Neural progenitor cell (in vitro differentiated cells): ENCODE measurements at regions not wholly inside any gene's neighbourhood (a gene's known extent, or its start where the extent isn't known, plus 50 kb on each side); places are given as distances from the start of the nearest gene placed in this dataset.

Experiments used
- DNase-seq: peaks from one replicate; pipeline ENCODE4 v3.0.0-alpha.2; 2016; ENCODE audit warnings: low spot score
- H2AFZ ChIP-seq: fragments of 200-600 bp; sonication (generic); replicated peaks from 2 replicates; pipeline ENCODE4 v1.6.1; 2016; ENCODE audit warnings: antibody characterized with exemption
- H3F3A ChIP-seq: fragments of 200-600 bp; sonication (generic); 2 replicates; pipeline ENCODE4 v1.6.1; 2016; ENCODE audit warnings: antibody characterized with exemption, low read depth
- H3K27ac ChIP-seq: fragments of 200-600 bp; sonication (generic); 2 replicates; pipeline ENCODE4 v1.5.1; 2016; ENCODE audit warnings: mild to moderate bottlenecking
- H3K27me3 ChIP-seq: fragments of 200-600 bp; sonication (generic); 2 replicates; pipeline ENCODE4 v1.6.1; 2016; ENCODE audit warnings: mild to moderate bottlenecking, moderate library complexity
- H3K36me3 ChIP-seq: fragments of 200-600 bp; sonication (generic); 2 replicates; pipeline ENCODE4 v1.5.1; 2016
- H3K4me1 ChIP-seq: fragments of 200-600 bp; sonication (generic); 2 replicates; pipeline ENCODE4 v1.6.1; 2016; ENCODE audit warnings: mixed run types
- H3K4me2 ChIP-seq: fragments of 200-600 bp; sonication (generic); 2 replicates; pipeline ENCODE4 v1.6.1; 2016
- H3K4me3 ChIP-seq: fragments of 200-600 bp; sonication (generic); 2 replicates; pipeline ENCODE4 v1.5.1; 2016
- H3K79me2 ChIP-seq: fragments of 200-600 bp; sonication (generic); 2 replicates; pipeline ENCODE4 v1.6.1; 2016; ENCODE audit warnings: low read depth
- H3K9ac ChIP-seq: fragments of 200-600 bp; sonication (generic); 2 replicates; pipeline ENCODE4 v1.6.1; 2016
- H3K9me3 ChIP-seq: fragments of 200-600 bp; sonication (generic); 2 replicates; pipeline ENCODE4 v1.5.1; 2016; ENCODE audit warnings: low read depth
- H4K20me1 ChIP-seq: fragments of 200-600 bp; sonication (generic); 2 replicates; pipeline ENCODE4 v1.6.1; 2016; ENCODE audit warnings: low read depth
- H3K27ac Mint-ChIP-seq: 3 replicates; pipeline ENCODE4 v1.8.0; 2021; ENCODE audit warnings: mixed read lengths
- H3K27me3 Mint-ChIP-seq: 2 replicates; pipeline ENCODE4 v1.8.0; 2022; ENCODE audit warnings: low read depth, mild to moderate bottlenecking, inconsistent platforms, moderate library complexity, mixed read lengths; ENCODE audit not compliant: insufficient read depth
- H3K36me3 Mint-ChIP-seq: 3 replicates; pipeline ENCODE4 v1.8.0; 2021; ENCODE audit warnings: mixed read lengths
- H3K4me1 Mint-ChIP-seq: 3 replicates; pipeline ENCODE4 v1.8.0; 2021; ENCODE audit warnings: mixed read lengths
- H3K4me3 Mint-ChIP-seq: 3 replicates; pipeline ENCODE4 v1.8.0; 2021; ENCODE audit warnings: mild to moderate bottlenecking, moderate library complexity, mixed read lengths
- H3K9me3 Mint-ChIP-seq: 3 replicates; pipeline ENCODE4 v1.8.0; 2020; ENCODE audit warnings: mixed read lengths
- CTCF ChIP-seq: fragments of 200-600 bp; sonication (generic); IDR thresholded peaks from 2 replicates; pipeline ENCODE4 v1.5.1; 2017; ENCODE audit warnings: antibody characterized with exemption, mild to moderate bottlenecking
- EZH2 ChIP-seq: fragments of 200-600 bp; sonication (generic); IDR thresholded peaks from 2 replicates; pipeline ENCODE4 v1.6.1; 2017; ENCODE audit warnings: antibody characterized with exemption, mild to moderate bottlenecking, moderate library complexity
- EZH2phosphoT487 ChIP-seq: fragments of 200-600 bp; sonication (generic); IDR thresholded peaks from 2 replicates; pipeline ENCODE4 v1.6.1; 2017; ENCODE audit warnings: antibody characterized with exemption

- Histone ChIP-seq H3K27ac (no peak overlapping the region), H3K4me2 (no peak overlapping the region), H3K9ac (no peak overlapping the region), H3F3A (no peaks in the 10 kb centered on the region), H3K27me3 (no peaks in the 10 kb centered on the region), H3K9me3 (no peaks in the 10 kb centered on the region), H3K79me2 (no peaks in the 10 kb centered on the region), H3K4me3 (no peak overlapping the region), H3K4me1 (no peaks in the 10 kb centered on the region), H4K20me1 (no peaks in the 10 kb centered on the region), H3K36me3 (no peaks in the 10 kb centered on the region), H2AFZ (no peak overlapping the region)
- Mint-ChIP-seq H3K9me3 (no peaks in the 10 kb centered on the region), H3K36me3 (no peaks in the 10 kb centered on the region), H3K27ac (no peak overlapping the region), H3K27me3 (peaks cover 2% of the 10 kb centered on the region), H3K4me3 (no peak overlapping the region), H3K4me1 (peaks cover 5% of the 10 kb centered on the region)
- no peak for DNase-seq
- no peak for TF ChIP-seq EZH2
- no peak for TF ChIP-seq CTCF
- no peak for TF ChIP-seq EZH2phosphoT487
Measured at GRCh38 chr21:35465741-35466140, 416.6 kb upstream of the RUNX1 start.

- Histone ChIP-seq H3K27ac (no peak overlapping the region), H3K4me3 (no peak overlapping the region), H2AFZ (no peak overlapping the region), H4K20me1 (no peaks in the 10 kb centered on the region), H3K27me3 (no peaks in the 10 kb centered on the region), H3K9me3 (no peaks in the 10 kb centered on the region), H3K79me2 (no peaks in the 10 kb centered on the region), H3K4me2 (no peak overlapping the region), H3K36me3 (no peaks in the 10 kb centered on the region), H3K9ac (no peak overlapping the region), H3K4me1 (peaks cover 4% of the 10 kb centered on the region), H3F3A (no peaks in the 10 kb centered on the region)
- Mint-ChIP-seq H3K4me1 (no peaks in the 10 kb centered on the region), H3K27me3 (no peaks in the 10 kb centered on the region), H3K27ac (no peak overlapping the region), H3K36me3 (no peaks in the 10 kb centered on the region), H3K9me3 (no peaks in the 10 kb centered on the region), H3K4me3 (no peak overlapping the region)
- DNase-seq = no peak
- TF ChIP-seq EZH2 = no peak
- no peak for TF ChIP-seq CTCF
- no peak for TF ChIP-seq EZH2phosphoT487
Measured at GRCh38 chr21:35461700-35462099, 412.6 kb upstream of the RUNX1 start.

- no peak for DNase-seq
- H4K20me1 ChIP-seq = no peaks in the 10 kb centered on the region
- peaks cover 4% of the 10 kb centered on the region for H3K4me1 ChIP-seq
- no peaks in the 10 kb centered on the region for H3K9me3 ChIP-seq
- Mint-ChIP-seq H3K27ac (no peak overlapping the region), H3K4me3 (no peak overlapping the region), H3K27me3 (no peaks in the 10 kb centered on the region), H3K4me1 (no peaks in the 10 kb centered on the region), H3K9me3 (no peaks in the 10 kb centered on the region), H3K36me3 (no peaks in the 10 kb centered on the region)
- no peak overlapping the region for H3K4me3 ChIP-seq
- H3K79me2 ChIP-seq = no peaks in the 10 kb centered on the region
- no peaks in the 10 kb centered on the region for H3K36me3 ChIP-seq
- H2AFZ ChIP-seq = no peak overlapping the region
- no peak overlapping the region for H3K27ac ChIP-seq
- H3K27me3 ChIP-seq = no peaks in the 10 kb centered on the region
- H3F3A ChIP-seq = no peaks in the 10 kb centered on the region
- TF ChIP-seq CTCF (no peak), EZH2phosphoT487 (no peak), EZH2 (no peak)
- H3K9ac ChIP-seq = no peak overlapping the region
- H3K4me2 ChIP-seq = no peak overlapping the region
Measured at GRCh38 chr21:35460441-35460840, 411.3 kb upstream of the RUNX1 start.

- no peak overlapping the region for H2AFZ ChIP-seq
- no peak overlapping the region for H3K4me2 ChIP-seq
- no peaks in the 10 kb centered on the region for H4K20me1 ChIP-seq
- no peak overlapping the region for H3K4me3 ChIP-seq
- no peaks in the 10 kb centered on the region for H3K79me2 ChIP-seq
- no peak overlapping the region for H3K9ac ChIP-seq
- Mint-ChIP-seq H3K9me3 (no peaks in the 10 kb centered on the region), H3K27ac (no peak overlapping the region), H3K4me1 (no peaks in the 10 kb centered on the region), H3K27me3 (no peaks in the 10 kb centered on the region), H3K36me3 (no peaks in the 10 kb centered on the region), H3K4me3 (no peak overlapping the region)
- TF ChIP-seq EZH2 = no peak
- TF ChIP-seq CTCF = no peak
- no peak for TF ChIP-seq EZH2phosphoT487
- DNase-seq = no peak
- H3K27ac ChIP-seq = no peak overlapping the region
- no peaks in the 10 kb centered on the region for H3F3A ChIP-seq
- peaks cover 4% of the 10 kb centered on the region for H3K4me1 ChIP-seq
- H3K9me3 ChIP-seq = no peaks in the 10 kb centered on the region
- H3K36me3 ChIP-seq = no peaks in the 10 kb centered on the region
- no peaks in the 10 kb centered on the region for H3K27me3 ChIP-seq
Measured at GRCh38 chr21:35458405-35458804, 409.3 kb upstream of the RUNX1 start.
